KMS-11 (cell line): ENCODE measurements at regions not wholly inside any gene's neighbourhood (a gene's known extent, or its start where the extent isn't known, plus 50 kb on each side); places are given as distances from the start of the nearest gene placed in this dataset.

Source experiments
- H2AFZ ChIP-seq: fragments of 200-600 bp; sonication (generic); 2 replicates; pipeline ENCODE4 v1.6.1; 2016; ENCODE audit warnings: antibody characterized with exemption, mixed run types, low read depth
- H3K27ac ChIP-seq: fragments of 200-600 bp; sonication (generic); 2 replicates; pipeline ENCODE4 v1.6.1; 2016; ENCODE audit warnings: mild to moderate bottlenecking, mixed run types
- H3K27me3 ChIP-seq: fragments of 200-600 bp; sonication (generic); 2 replicates; pipeline ENCODE4 v1.6.1; 2017; ENCODE audit warnings: mild to moderate bottlenecking, low read depth, mixed run types, moderate library complexity; ENCODE audit not compliant: insufficient read depth
- H3K36me3 ChIP-seq: fragments of 200-600 bp; sonication (generic); 2 replicates; pipeline ENCODE4 v1.6.1; 2017; ENCODE audit warnings: mild to moderate bottlenecking, mixed run types; ENCODE audit not compliant: insufficient read depth
- H3K4me1 ChIP-seq: fragments of 200-600 bp; sonication (generic); 2 replicates; pipeline ENCODE4 v1.6.1; 2016; ENCODE audit warnings: mild to moderate bottlenecking, low read depth, mixed run types; ENCODE audit not compliant: poor library complexity, severe bottlenecking
- H3K4me2 ChIP-seq: fragments of 200-600 bp; sonication (generic); 2 replicates; pipeline ENCODE4 v1.7.0; 2016; ENCODE audit warnings: mild to moderate bottlenecking, mixed run types
- H3K4me3 ChIP-seq: fragments of 200-600 bp; sonication (generic); IDR thresholded peaks from 2 replicates; pipeline ENCODE4 v1.6.1; 2017; ENCODE audit warnings: low read depth, low read length, mixed read lengths; ENCODE audit not compliant: insufficient read depth
- H3K79me2 ChIP-seq: fragments of 200-600 bp; sonication (generic); 2 replicates; pipeline ENCODE4 v1.6.1; 2016; ENCODE audit warnings: low read depth, mixed run types; ENCODE audit not compliant: insufficient read depth
- H3K9ac ChIP-seq: fragments of 200-600 bp; sonication (generic); 2 replicates; pipeline ENCODE4 v1.6.1; 2016; ENCODE audit warnings: mild to moderate bottlenecking, mixed run types
- H4K20me1 ChIP-seq: fragments of 200-600 bp; sonication (generic); 2 replicates; pipeline ENCODE4 v1.6.1; 2016; ENCODE audit warnings: mild to moderate bottlenecking, mixed run types; ENCODE audit not compliant: insufficient read depth
- CTCF ChIP-seq: fragments of 200-600 bp; sonication (generic); conservative IDR thresholded peaks from 2 replicates; pipeline ENCODE4 v1.6.1; 2017; ENCODE audit warnings: low read depth, mild to moderate bottlenecking, antibody characterized with exemption, low read length, moderate library complexity, mixed read lengths

- TF ChIP-seq CTCF, result no peak
- Histone ChIP-seq H3K27me3 (no peaks in the 10 kb centered on the region), H3K27ac (no peak overlapping the region), H3K36me3 (no peaks in the 10 kb centered on the region), H3K9ac (no peak overlapping the region), H4K20me1 (no peaks in the 10 kb centered on the region), H3K79me2 (no peaks in the 10 kb centered on the region), H2AFZ (no peak overlapping the region), H3K4me1 (no peaks in the 10 kb centered on the region), H3K4me3 (no peak overlapping the region), H3K4me2 (no peak overlapping the region)
Measured at GRCh38 chr6:63492476-63492875, 79.8 kb upstream of the LOC128125822 start.

GRCh38 chr6:63493557-63493956 is 78.7 kb upstream of the LOC128125822 start:
- Histone ChIP-seq H2AFZ (no peak overlapping the region), H3K4me2 (no peak overlapping the region), H3K4me3 (no peak overlapping the region), H4K20me1 (no peaks in the 10 kb centered on the region), H3K4me1 (no peaks in the 10 kb centered on the region), H3K27me3 (no peaks in the 10 kb centered on the region), H3K36me3 (no peaks in the 10 kb centered on the region), H3K79me2 (no peaks in the 10 kb centered on the region), H3K27ac (no peak overlapping the region), H3K9ac (no peak overlapping the region)
- no peak for TF ChIP-seq CTCF

GRCh38 chr6:63496361-63496804 is 75.9 kb upstream of the LOC128125822 start:
- no peak overlapping the region for H2AFZ ChIP-seq
- no peak overlapping the region for H3K4me2 ChIP-seq
- no peaks in the 10 kb centered on the region for H3K4me1 ChIP-seq
- no peaks in the 10 kb centered on the region for H3K36me3 ChIP-seq
- H3K9ac ChIP-seq, result no peak overlapping the region
- no peaks in the 10 kb centered on the region for H3K27me3 ChIP-seq
- no peaks in the 10 kb centered on the region for H3K79me2 ChIP-seq
- H4K20me1 ChIP-seq, result no peaks in the 10 kb centered on the region
- no peak overlapping the region for H3K27ac ChIP-seq
- no peak overlapping the region for H3K4me3 ChIP-seq
- no peak for TF ChIP-seq CTCF

- Histone ChIP-seq H3K4me3 (no peak overlapping the region), H2AFZ (no peak overlapping the region), H3K36me3 (no peaks in the 10 kb centered on the region), H4K20me1 (no peaks in the 10 kb centered on the region), H3K27ac (no peak overlapping the region), H3K9ac (no peak overlapping the region), H3K27me3 (no peaks in the 10 kb centered on the region), H3K4me2 (no peak overlapping the region), H3K4me1 (peaks cover 8% of the 10 kb centered on the region), H3K79me2 (no peaks in the 10 kb centered on the region)
- TF ChIP-seq CTCF, result no peak
Measured at GRCh38 chr6:63502156-63502555, 70.1 kb upstream of the LOC128125822 start.

- no peaks in the 10 kb centered on the region for H4K20me1 ChIP-seq
- no peak overlapping the region for H3K9ac ChIP-seq
- no peak overlapping the region for H2AFZ ChIP-seq
- H3K4me3 ChIP-seq, result no peak overlapping the region
- H3K27ac ChIP-seq, result no peak overlapping the region
- peaks cover 8% of the 10 kb centered on the region for H3K4me1 ChIP-seq
- no peak overlapping the region for H3K4me2 ChIP-seq
- H3K79me2 ChIP-seq, result no peaks in the 10 kb centered on the region
- TF ChIP-seq CTCF, result no peak
- H3K36me3 ChIP-seq, result no peaks in the 10 kb centered on the region
- H3K27me3 ChIP-seq, result no peaks in the 10 kb centered on the region
Measured at GRCh38 chr6:63503199-63503598, 69.1 kb upstream of the LOC128125822 start.
